Endodermal cell (in vitro differentiated cells): ENCODE measurements at regions not wholly inside any gene's neighbourhood (a gene's known extent, or its start where the extent isn't known, plus 50 kb on each side); places are given as distances from the start of the nearest gene placed in this dataset.

Experiments used
- DNase-seq: peaks from one replicate; pipeline ENCODE4 v3.0.0-alpha.2; 2017
- H3K27ac ChIP-seq: 2 replicates; pipeline ENCODE4 v1.5.1; 2013; ENCODE audit warnings: mild to moderate bottlenecking, low read depth, low read length, moderate library complexity
- H3K27me3 ChIP-seq: 2 replicates; pipeline ENCODE4 v1.6.1; 2013; ENCODE audit warnings: mild to moderate bottlenecking, low read length, moderate library complexity; ENCODE audit not compliant: insufficient read depth, control insufficient read depth, poor library complexity, severe bottlenecking
- H3K36me3 ChIP-seq: 2 replicates; pipeline ENCODE4 v1.7.0; 2013; ENCODE audit warnings: mild to moderate bottlenecking, low read length, moderate library complexity; ENCODE audit not compliant: control insufficient read depth, insufficient read depth
- H3K4me1 ChIP-seq: one replicate; pipeline ENCODE4 v1.7.0; 2013; ENCODE audit warnings: low read length; ENCODE audit not compliant: control insufficient read depth, insufficient read depth
- H3K4me3 ChIP-seq: 2 replicates; pipeline ENCODE4 v1.5.1; 2013; ENCODE audit warnings: mild to moderate bottlenecking, low read length, moderate library complexity
- H3K9ac ChIP-seq: 2 replicates; pipeline ENCODE4 v1.6.1; 2013; ENCODE audit warnings: mild to moderate bottlenecking, low read length, moderate library complexity; ENCODE audit not compliant: poor library complexity, severe bottlenecking; ENCODE audit errors: extremely low read depth
- H3K9me3 ChIP-seq: 2 replicates; pipeline ENCODE4 v1.6.1; 2013; ENCODE audit warnings: mild to moderate bottlenecking, low read length, moderate library complexity; ENCODE audit not compliant: control insufficient read depth
- H3K27ac Mint-ChIP-seq: 2 replicates; pipeline ENCODE4 v1.8.0; 2020; ENCODE audit warnings: mixed read lengths
- H3K27me3 Mint-ChIP-seq: 2 replicates; pipeline ENCODE4 v1.8.0; 2021; ENCODE audit warnings: mild to moderate bottlenecking, mixed read lengths; ENCODE audit not compliant: insufficient read depth
- H3K36me3 Mint-ChIP-seq: 2 replicates; pipeline ENCODE4 v1.8.0; 2020; ENCODE audit warnings: low read depth, mixed read lengths
- H3K4me1 Mint-ChIP-seq: 2 replicates; pipeline ENCODE4 v1.8.0; 2020; ENCODE audit warnings: mixed read lengths
- H3K4me3 Mint-ChIP-seq: 2 replicates; pipeline ENCODE4 v1.8.0; 2020; ENCODE audit warnings: mild to moderate bottlenecking, moderate library complexity, mixed read lengths
- H3K9me3 Mint-ChIP-seq: 2 replicates; pipeline ENCODE4 v1.8.0; 2020; ENCODE audit warnings: mild to moderate bottlenecking, mixed read lengths
- WGBS, 2 experiments: methylation state at CpG; one replicate each; pipeline versions ENCODE4 v1.1.5 to v1.1.7; 2013; ENCODE audit warnings: missing lambda C conversion rate in 2 of 2, mixed read lengths in 1 of 2; ENCODE audit not compliant: insufficient coverage in 1 of 2, insufficient read length in 1 of 2; 5-methylcytosine and 5-hydroxymethylcytosine counted together
- TF ChIP-seq, protein P1 (sequence below): fragments of 200-600 bp; sonication (generic); conservative IDR thresholded peaks from 2 replicates; pipeline ENCODE4 v1.5.0; 2021; ENCODE audit warnings: antibody characterized with exemption, mild to moderate bottlenecking

DNA sequence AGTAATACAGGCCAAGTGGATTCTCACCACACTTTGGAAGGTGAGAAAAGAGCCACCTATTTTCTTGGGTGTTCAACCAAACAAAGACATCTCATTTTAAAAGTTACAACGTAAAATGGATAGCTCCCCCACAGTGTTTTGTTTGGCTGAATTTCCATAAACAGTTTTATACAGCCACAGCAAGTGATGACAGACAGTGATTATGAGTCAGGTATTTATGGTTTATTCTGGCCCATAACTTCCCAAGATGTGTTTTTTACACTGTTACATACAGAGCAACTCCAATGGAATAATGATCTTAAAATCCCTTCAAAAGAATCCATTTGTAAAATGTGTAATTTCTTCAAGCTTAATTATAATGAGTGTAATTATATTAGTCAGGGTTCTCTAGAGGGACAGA lies 421.3 kb downstream of the TLE1 start:
- no peak for DNase-seq
- Histone ChIP-seq H3K27me3 (no peaks in the 10 kb centered on the region), H3K9me3 (peaks cover 13% of the 10 kb centered on the region), H3K4me1 (no peaks in the 10 kb centered on the region), H3K27ac (no peak overlapping the region), H3K36me3 (no peaks in the 10 kb centered on the region), H3K9ac (no peak overlapping the region), H3K4me3 (no peak overlapping the region)
- H3K36me3 Mint-ChIP-seq = no peaks in the 10 kb centered on the region
- peaks cover 6% of the 10 kb centered on the region for H3K4me1 Mint-ChIP-seq
- TF ChIP-seq, protein P1, sequence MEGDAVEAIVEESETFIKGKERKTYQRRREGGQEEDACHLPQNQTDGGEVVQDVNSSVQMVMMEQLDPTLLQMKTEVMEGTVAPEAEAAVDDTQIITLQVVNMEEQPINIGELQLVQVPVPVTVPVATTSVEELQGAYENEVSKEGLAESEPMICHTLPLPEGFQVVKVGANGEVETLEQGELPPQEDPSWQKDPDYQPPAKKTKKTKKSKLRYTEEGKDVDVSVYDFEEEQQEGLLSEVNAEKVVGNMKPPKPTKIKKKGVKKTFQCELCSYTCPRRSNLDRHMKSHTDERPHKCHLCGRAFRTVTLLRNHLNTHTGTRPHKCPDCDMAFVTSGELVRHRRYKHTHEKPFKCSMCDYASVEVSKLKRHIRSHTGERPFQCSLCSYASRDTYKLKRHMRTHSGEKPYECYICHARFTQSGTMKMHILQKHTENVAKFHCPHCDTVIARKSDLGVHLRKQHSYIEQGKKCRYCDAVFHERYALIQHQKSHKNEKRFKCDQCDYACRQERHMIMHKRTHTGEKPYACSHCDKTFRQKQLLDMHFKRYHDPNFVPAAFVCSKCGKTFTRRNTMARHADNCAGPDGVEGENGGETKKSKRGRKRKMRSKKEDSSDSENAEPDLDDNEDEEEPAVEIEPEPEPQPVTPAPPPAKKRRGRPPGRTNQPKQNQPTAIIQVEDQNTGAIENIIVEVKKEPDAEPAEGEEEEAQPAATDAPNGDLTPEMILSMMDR = no peak
- H3K27me3 Mint-ChIP-seq = no peaks in the 10 kb centered on the region
- H3K9me3 Mint-ChIP-seq = peaks cover 8% of the 10 kb centered on the region
- WGBS, 2 experiments = 80 to 95% methylated on average over 1 of the region's 1 CpG
- no peak overlapping the region for H3K27ac Mint-ChIP-seq
- no peak overlapping the region for H3K4me3 Mint-ChIP-seq

DNA sequence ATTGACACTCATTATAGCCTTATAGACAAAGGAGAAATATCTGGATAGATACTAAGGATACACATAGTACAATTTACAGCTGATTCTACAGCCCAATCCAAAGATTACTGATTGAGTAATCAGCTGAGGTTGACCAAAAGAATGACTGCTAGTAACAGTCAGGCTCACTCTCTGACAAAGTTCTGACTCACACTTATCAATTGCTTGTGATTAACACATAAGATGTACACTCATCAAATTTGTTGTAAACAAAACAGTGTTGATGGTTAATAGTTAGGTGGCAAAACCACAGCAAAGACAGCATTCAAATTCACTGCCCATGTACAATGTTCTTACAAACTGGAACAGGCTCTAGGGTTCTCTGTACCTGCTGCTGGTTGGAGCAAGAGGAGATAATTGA lies 422.7 kb downstream of the TLE1 start:
- H3K36me3 Mint-ChIP-seq = no peaks in the 10 kb centered on the region
- no peak overlapping the region for H3K4me3 Mint-ChIP-seq
- Histone ChIP-seq H3K4me1 (no peaks in the 10 kb centered on the region), H3K36me3 (no peaks in the 10 kb centered on the region), H3K9ac (no peak overlapping the region), H3K27me3 (no peaks in the 10 kb centered on the region), H3K27ac (no peak overlapping the region), H3K9me3 (peaks cover 13% of the 10 kb centered on the region), H3K4me3 (no peak overlapping the region)
- peaks cover 6% of the 10 kb centered on the region for H3K4me1 Mint-ChIP-seq
- no peak for DNase-seq
- TF ChIP-seq, protein P1 = no peak
- H3K27ac Mint-ChIP-seq = no peak overlapping the region
- H3K27me3 Mint-ChIP-seq = no peaks in the 10 kb centered on the region
- H3K9me3 Mint-ChIP-seq = peaks cover 21% of the 10 kb centered on the region

- Mint-ChIP-seq H3K4me1 (peaks cover 6% of the 10 kb centered on the region), H3K36me3 (no peaks in the 10 kb centered on the region), H3K27ac (no peak overlapping the region), H3K4me3 (no peak overlapping the region), H3K27me3 (no peaks in the 10 kb centered on the region), H3K9me3 (peaks cover 27% of the 10 kb centered on the region)
- no peak overlapping the region for H3K4me3 ChIP-seq
- H3K4me1 ChIP-seq = no peaks in the 10 kb centered on the region
- H3K9me3 ChIP-seq = peaks cover 13% of the 10 kb centered on the region
- TF ChIP-seq, protein P1 = no peak
- 100% methylated on average over 1 of the region's 2 CpGs; no CpG with 5 or more reads in 1 of the 2 experiments for WGBS, 2 experiments
- no peak for DNase-seq
- no peak overlapping the region for H3K27ac ChIP-seq
- no peaks in the 10 kb centered on the region for H3K36me3 ChIP-seq
- H3K9ac ChIP-seq = no peak overlapping the region
- no peaks in the 10 kb centered on the region for H3K27me3 ChIP-seq
Observed at GRCh38 chr9:81266086-81266485, 423.3 kb downstream of the TLE1 start.
